Ovary (tissue), 7 donors: ENCODE measurements at regions not wholly inside any gene's neighbourhood (a gene's known extent, or its start where the extent isn't known, plus 50 kb on each side); places are given as distances from the start of the nearest gene placed in this dataset.

ENCODE experiments used
- DNase-seq, 5 donors: peaks; one replicate each; pipeline ENCODE4 v3.0.0-alpha.2; 2019 to 2020
- H3K27ac ChIP-seq, 2 donors: fragments of 200-600 bp; one replicate each; pipeline versions ENCODE4 v1.5.1 to v1.8.0; 2019 to 2022
- H3K27me3 ChIP-seq: fragments of 200-600 bp; one replicate; pipeline ENCODE4 v1.8.0; 2022
- H3K36me3 ChIP-seq: fragments of 200-600 bp; sonication (generic); one replicate; pipeline ENCODE4 v1.5.1; 2019
- H3K4me1 ChIP-seq: one replicate; pipeline ENCODE4 v1.8.1; 2013; ENCODE audit warnings: mild to moderate bottlenecking, moderate library complexity; ENCODE audit not compliant: insufficient read depth
- H3K4me3 ChIP-seq: fragments of 200-600 bp; sonication (generic); one replicate; pipeline ENCODE4 v1.5.1; 2017
- H3K9me3 ChIP-seq, 2 donors: fragments of 200-600 bp in 1 of 2; sonication (generic) in 1 of 2; one replicate each; pipeline versions ENCODE4 v1.5.1 to v1.8.1; 2013 to 2019; ENCODE audit warnings: mild to moderate bottlenecking in 1 of 2, moderate library complexity in 1 of 2
- EP300 ChIP-seq: sonication (generic); formaldehyde crosslinking; IDR thresholded peaks from one replicate; pipeline ENCODE4 v1.6.1; 2017; ENCODE audit warnings: antibody characterized with exemption
- POLR2A ChIP-seq: fragments of 450-650 bp; IDR thresholded peaks from one replicate; pipeline ENCODE4 v1.6.1; 2017; ENCODE audit warnings: antibody characterized with exemption, mild to moderate bottlenecking, moderate library complexity
- WGBS, 3 donors: extraction: QIAGEN DNeasy Blood & Tissue Kit in 1 of 3; methylation state at CpG; one replicate each; pipeline versions ENCODE4 v1.1.5 to v1.1.7; 2013 to 2017; 5-methylcytosine and 5-hydroxymethylcytosine counted together
- intact Hi-C, 4 donors: fragments of 100-400 bp; cut with DNase I; formaldehyde crosslinking; loops; one replicate each; pipeline versions ENCODE4 v1.11.0 to v1.15.1; 2022 to 2023
- TF ChIP-seq, protein P1 (sequence below), 3 donors: fragments of 450-650 bp in 2 of 3; fragments of 200-600 bp in 1 of 3; IDR thresholded peaks; one replicate each; pipeline versions ENCODE4 v1.5.1 to v1.8.0; 2016 to 2022; ENCODE audit warnings: antibody characterized with exemption in 3 of 3, mild to moderate bottlenecking in 1 of 3
- donor health status: DM: no; HTN: no; CAD: no; lungs with moderate emphysema.
- donor health status: DM: no; HTN: no; CAD: no.
- donor health status: Bipolar disorder and iron deficiency.
- donor health status: DM: no; HTN: no; CAD: no.
- donor health status: DM: yes; HTN: yes; CAD: no.

DNA sequence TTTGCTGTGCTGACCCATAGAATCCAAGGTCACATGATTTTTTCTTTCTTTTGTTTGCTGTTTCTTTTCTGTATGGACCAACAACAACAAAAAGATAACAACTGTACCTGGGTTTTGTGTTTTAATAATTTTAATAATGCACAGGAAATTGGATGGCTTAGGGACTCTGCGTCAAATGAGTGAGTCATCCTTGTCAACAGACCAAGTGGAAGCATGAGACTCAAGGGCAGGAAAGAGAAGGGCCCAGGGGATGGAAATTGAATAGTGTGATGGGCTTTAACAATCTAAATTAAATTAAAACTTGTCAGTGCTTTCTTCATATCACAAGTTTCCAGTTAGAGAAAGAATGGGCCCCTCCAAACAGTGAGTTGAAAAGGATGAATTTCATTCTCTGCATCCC is 413.0 kb downstream of the PREX1 start:
- Histone ChIP-seq H3K27ac (no peak overlapping the region), H3K27me3 (no peaks in the 10 kb centered on the region), H3K36me3 (no peaks in the 10 kb centered on the region), H3K4me3 (no peak overlapping the region), H3K9me3 (no peaks in the 10 kb centered on the region), H3K4me1 (no peaks in the 10 kb centered on the region)
- no peak for TF ChIP-seq EP300
- no peak for TF ChIP-seq POLR2A
- TF ChIP-seq, protein P1, sequence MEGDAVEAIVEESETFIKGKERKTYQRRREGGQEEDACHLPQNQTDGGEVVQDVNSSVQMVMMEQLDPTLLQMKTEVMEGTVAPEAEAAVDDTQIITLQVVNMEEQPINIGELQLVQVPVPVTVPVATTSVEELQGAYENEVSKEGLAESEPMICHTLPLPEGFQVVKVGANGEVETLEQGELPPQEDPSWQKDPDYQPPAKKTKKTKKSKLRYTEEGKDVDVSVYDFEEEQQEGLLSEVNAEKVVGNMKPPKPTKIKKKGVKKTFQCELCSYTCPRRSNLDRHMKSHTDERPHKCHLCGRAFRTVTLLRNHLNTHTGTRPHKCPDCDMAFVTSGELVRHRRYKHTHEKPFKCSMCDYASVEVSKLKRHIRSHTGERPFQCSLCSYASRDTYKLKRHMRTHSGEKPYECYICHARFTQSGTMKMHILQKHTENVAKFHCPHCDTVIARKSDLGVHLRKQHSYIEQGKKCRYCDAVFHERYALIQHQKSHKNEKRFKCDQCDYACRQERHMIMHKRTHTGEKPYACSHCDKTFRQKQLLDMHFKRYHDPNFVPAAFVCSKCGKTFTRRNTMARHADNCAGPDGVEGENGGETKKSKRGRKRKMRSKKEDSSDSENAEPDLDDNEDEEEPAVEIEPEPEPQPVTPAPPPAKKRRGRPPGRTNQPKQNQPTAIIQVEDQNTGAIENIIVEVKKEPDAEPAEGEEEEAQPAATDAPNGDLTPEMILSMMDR (IDR thresholded peaks at IDR 0.05) = no peak
- DNase-seq = no peak
- intact Hi-C loops = no loop called here
- 75 to 80% (median 78%) methylated on average over 1 of the region's 1 CpG for WGBS, 3 donors

DNA sequence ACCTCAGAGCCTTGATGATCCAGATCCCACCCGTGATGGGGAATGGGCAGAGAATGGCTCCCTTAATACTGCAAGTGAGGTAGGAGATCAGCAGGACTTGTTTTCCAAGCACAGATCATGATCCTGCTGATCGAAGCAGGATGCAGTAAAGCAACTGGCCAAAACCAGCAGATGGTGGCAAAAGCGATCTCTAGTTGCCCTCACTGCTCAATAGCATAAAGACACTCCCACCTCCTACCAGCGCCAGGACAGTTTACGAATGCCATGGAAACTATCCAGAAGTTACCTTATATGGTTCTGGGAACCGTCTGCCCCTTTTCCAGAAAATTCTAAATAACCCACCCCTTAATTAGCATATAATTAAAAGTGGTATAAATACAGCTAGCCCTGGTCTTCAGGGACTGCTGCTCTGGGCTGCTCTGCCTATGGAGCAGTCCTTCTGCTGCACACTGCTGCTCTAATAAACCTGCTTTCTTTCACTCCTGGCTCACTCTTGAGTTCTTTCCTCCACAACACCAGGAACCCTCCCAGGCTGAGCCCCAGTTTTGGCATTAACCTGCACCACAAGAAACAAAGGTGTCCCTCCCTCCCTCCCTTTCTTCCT is 415.8 kb downstream of the PREX1 start:
- intact Hi-C loops = no loop called here
- no peaks in the 10 kb centered on the region for H3K9me3 ChIP-seq
- H3K27me3 ChIP-seq = no peaks in the 10 kb centered on the region
- TF ChIP-seq EP300 = no peak
- no peak for TF ChIP-seq POLR2A
- TF ChIP-seq, protein P1 (IDR thresholded peaks at IDR 0.05) = no peak
- H3K27ac ChIP-seq = no peak overlapping the region
- no peak for DNase-seq
- no peaks in the 10 kb centered on the region for H3K4me1 ChIP-seq
- whole genome bisulfite sequencing, 3 donors = 62 to 69% (median 67%) methylated on average over 6 of the region's 6 CpGs
- no peak overlapping the region for H3K4me3 ChIP-seq
- no peaks in the 10 kb centered on the region for H3K36me3 ChIP-seq

DNA sequence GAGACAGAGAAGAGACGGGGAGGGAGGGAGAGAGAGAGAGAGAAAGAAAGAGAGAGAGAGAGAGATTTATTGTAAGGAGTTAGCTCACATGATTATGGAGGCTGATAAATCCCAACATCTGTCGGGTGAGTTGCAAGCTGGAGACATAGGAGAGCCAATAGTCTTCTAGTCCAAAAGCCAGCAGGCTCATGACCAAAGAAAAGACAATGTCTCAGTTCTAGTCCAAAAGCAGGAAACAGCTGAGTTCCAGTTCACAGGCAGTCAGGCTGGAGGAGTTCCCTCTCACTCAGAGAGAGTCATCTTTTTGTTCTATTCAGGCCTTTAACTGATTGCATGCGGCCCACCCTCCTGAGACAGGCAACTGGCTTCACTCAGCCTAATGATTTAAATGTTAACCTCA is 416.6 kb downstream of the PREX1 start:
- TF ChIP-seq, protein P1 (IDR thresholded peaks at IDR 0.05) = no peak
- no peak for TF ChIP-seq EP300
- TF ChIP-seq POLR2A = no peak
- H3K27ac ChIP-seq = no peak overlapping the region
- no peaks in the 10 kb centered on the region for H3K9me3 ChIP-seq
- no peak for DNase-seq
- no peaks in the 10 kb centered on the region for H3K36me3 ChIP-seq
- WGBS, 3 donors = 42 to 52% (median 43%) methylated on average over 3 of the region's 3 CpGs
- H3K4me3 ChIP-seq = no peak overlapping the region
- no peaks in the 10 kb centered on the region for H3K27me3 ChIP-seq
- no peaks in the 10 kb centered on the region for H3K4me1 ChIP-seq
- intact Hi-C loops = no loop called here

DNA sequence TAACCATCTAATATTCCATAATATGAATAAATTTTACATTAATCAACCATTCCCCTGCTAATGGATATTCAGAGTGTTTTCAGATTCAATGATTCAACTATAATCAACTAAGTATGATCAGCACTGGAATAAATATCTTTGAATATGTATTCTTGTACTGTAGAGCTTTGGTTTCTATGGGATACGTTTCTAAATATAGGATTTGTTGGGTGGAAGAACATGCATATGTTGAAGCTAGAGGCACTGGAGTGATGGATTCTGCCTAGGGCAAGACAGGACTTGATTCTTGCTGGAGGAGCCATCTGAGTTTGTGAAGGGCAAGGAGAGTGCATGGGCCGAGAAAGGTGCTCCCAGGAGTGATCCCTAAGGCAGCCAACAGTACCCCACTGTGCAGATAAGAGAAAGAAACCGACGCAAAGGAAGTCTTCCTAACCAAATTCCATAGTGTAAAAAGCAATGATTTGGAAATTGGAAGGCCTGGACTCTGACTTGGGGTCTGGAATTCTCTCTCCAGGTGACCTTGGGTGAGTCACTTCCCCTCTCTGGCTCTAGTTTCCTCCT is 418.7 kb downstream of the PREX1 start:
- Histone ChIP-seq H3K27me3 (no peaks in the 10 kb centered on the region), H3K9me3 (no peaks in the 10 kb centered on the region), H3K4me3 (no peak overlapping the region), H3K36me3 (no peaks in the 10 kb centered on the region), H3K4me1 (no peaks in the 10 kb centered on the region), H3K27ac (no peak overlapping the region)
- TF ChIP-seq POLR2A = no peak
- TF ChIP-seq, protein P1 (IDR thresholded peaks at IDR 0.05) = no peak
- no peak for DNase-seq
- WGBS, 3 donors = 83 to 89% (median 86%) methylated on average over 4 of the region's 4 CpGs
- intact Hi-C loops = no loop called here
